ENCODE measurements at regions not wholly inside any gene's neighbourhood (a gene's known extent, or its start where the extent isn't known, plus 50 kb on each side); places are given as distances from the start of the nearest gene placed in this dataset.

GRCh38 chr1:200314085-200314750 lies 95.6 kb downstream of the ZNF281 start:
- H3K27me3 ChIP-seq = no peaks in the 10 kb centered on the region
- ATAC-seq (ENCODE audit: low FRiP score in 2 of 2) = no peak

DNA sequence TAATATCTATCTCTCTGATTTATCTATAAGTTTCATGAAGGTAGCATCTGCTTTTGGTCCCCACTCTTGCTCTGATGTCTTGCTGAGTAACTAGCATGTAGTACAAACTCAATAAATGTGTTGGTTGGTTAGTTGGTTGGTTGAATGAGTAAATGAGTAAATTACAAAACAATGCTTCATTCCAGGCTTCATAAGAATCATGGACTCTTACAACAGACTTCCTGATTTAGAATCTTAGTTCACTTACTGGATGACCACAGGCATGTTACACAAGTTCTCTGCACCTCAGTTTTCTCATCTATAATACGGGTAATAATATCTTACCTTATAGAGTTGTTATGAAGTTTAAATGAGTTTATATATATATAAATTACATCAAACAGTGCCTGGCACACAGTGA lies 98.6 kb downstream of the ZNF281 start:
- WGBS, 2 donors = 62 to 87% methylated on average over 1 of the region's 1 CpG
- ATAC-seq (ENCODE audit: low FRiP score in 2 of 2) = no peak
- Histone ChIP-seq H3K9me3 (no peaks in the 10 kb centered on the region), H3K27me3 (no peaks in the 10 kb centered on the region), H3K27ac (peak overlapping the region in 1 of 4 donors; percentile 40), H3K4me3 (no peak overlapping the region), H3K4me1 (peaks cover 0 to 4% (median 0%) of the 10 kb centered on the region in 4 donors), H3K36me3 (no peaks in the 10 kb centered on the region)
- DNase-seq = no peak
- TF ChIP-seq POLR2AphosphoS5 (IDR thresholded peaks at IDR 0.05) = no peak
- TF ChIP-seq POLR2A (IDR thresholded peaks at IDR 0.05) = no peak
- TF ChIP-seq, protein P1, sequence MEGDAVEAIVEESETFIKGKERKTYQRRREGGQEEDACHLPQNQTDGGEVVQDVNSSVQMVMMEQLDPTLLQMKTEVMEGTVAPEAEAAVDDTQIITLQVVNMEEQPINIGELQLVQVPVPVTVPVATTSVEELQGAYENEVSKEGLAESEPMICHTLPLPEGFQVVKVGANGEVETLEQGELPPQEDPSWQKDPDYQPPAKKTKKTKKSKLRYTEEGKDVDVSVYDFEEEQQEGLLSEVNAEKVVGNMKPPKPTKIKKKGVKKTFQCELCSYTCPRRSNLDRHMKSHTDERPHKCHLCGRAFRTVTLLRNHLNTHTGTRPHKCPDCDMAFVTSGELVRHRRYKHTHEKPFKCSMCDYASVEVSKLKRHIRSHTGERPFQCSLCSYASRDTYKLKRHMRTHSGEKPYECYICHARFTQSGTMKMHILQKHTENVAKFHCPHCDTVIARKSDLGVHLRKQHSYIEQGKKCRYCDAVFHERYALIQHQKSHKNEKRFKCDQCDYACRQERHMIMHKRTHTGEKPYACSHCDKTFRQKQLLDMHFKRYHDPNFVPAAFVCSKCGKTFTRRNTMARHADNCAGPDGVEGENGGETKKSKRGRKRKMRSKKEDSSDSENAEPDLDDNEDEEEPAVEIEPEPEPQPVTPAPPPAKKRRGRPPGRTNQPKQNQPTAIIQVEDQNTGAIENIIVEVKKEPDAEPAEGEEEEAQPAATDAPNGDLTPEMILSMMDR (IDR thresholded peaks at IDR 0.05) = no peak
- no peak for TF ChIP-seq EP300 (IDR thresholded peaks at IDR 0.05)

More at GRCh38 chr1:200314085-200314750, 95.6 kb downstream of the ZNF281 start:
- Histone ChIP-seq H3K4me1 (no peaks in the 10 kb centered on the region), H3K4me3 (no peak overlapping the region), H3K27ac (no peak overlapping the region), H3K9me3 (no peaks in the 10 kb centered on the region), H3K36me3 (no peaks in the 10 kb centered on the region)
- DNase-seq = no peak
- 61 to 68% methylated on average over 5 of the region's 5 CpGs for WGBS, 2 donors
- TF ChIP-seq EP300 (IDR thresholded peaks at IDR 0.05) = no peak
- TF ChIP-seq POLR2AphosphoS5 (IDR thresholded peaks at IDR 0.05) = no peak
- TF ChIP-seq, protein P1 (IDR thresholded peaks at IDR 0.05) = no peak
- TF ChIP-seq POLR2A (IDR thresholded peaks at IDR 0.05) = no peak

GRCh38 chr1:200310824-200311223 lies 99.0 kb downstream of the ZNF281 start:
- no peak for ATAC-seq (ENCODE audit: low FRiP score in 2 of 2)
- no peaks in the 10 kb centered on the region for H3K36me3 ChIP-seq

GRCh38 chr1:200307755-200308066 lies 102.1 kb downstream of the ZNF281 start:
- Histone ChIP-seq H3K4me1 (peaks cover 0 to 8% (median 0%) of the 10 kb centered on the region in 4 donors), H3K27ac (no peak overlapping the region), H3K4me3 (no peak overlapping the region), H3K36me3 (no peaks in the 10 kb centered on the region), H3K9me3 (no peaks in the 10 kb centered on the region), H3K27me3 (no peaks in the 10 kb centered on the region)
- TF ChIP-seq, protein P1 (IDR thresholded peaks at IDR 0.05) = no peak
- TF ChIP-seq POLR2AphosphoS5 (IDR thresholded peaks at IDR 0.05) = no peak
- TF ChIP-seq EP300 (IDR thresholded peaks at IDR 0.05) = no peak
- no peak for TF ChIP-seq POLR2A (IDR thresholded peaks at IDR 0.05)
- WGBS, 2 donors = 69 to 71% methylated on average over 2 of the region's 2 CpGs
- DNase-seq (no peak), ATAC-seq (ENCODE audit: low FRiP score in 2 of 2) (no peak)

More at GRCh38 chr1:200310824-200311223, 99.0 kb downstream of the ZNF281 start:
- TF ChIP-seq POLR2A (IDR thresholded peaks at IDR 0.05) = no peak
- TF ChIP-seq, protein P1 (IDR thresholded peaks at IDR 0.05) = no peak
- TF ChIP-seq EP300 (IDR thresholded peaks at IDR 0.05) = no peak
- no peak for TF ChIP-seq POLR2AphosphoS5 (IDR thresholded peaks at IDR 0.05)
- H3K4me1 ChIP-seq = peaks cover 0 to 4% (median 0%) of the 10 kb centered on the region in 4 donors
- no peak for DNase-seq
- peak overlapping the region in 1 of 4 donors; percentile 40 for H3K27ac ChIP-seq
- no peaks in the 10 kb centered on the region for H3K9me3 ChIP-seq
- no peak overlapping the region for H3K4me3 ChIP-seq
- WGBS, 2 donors = 75 to 87% methylated on average over 2 of the region's 2 CpGs
- no peaks in the 10 kb centered on the region for H3K27me3 ChIP-seq

Measured in upper lobe of left lung (tissue), 6 donors.